ENCODE measurements at regions not wholly inside any gene's neighbourhood (a gene's known extent, or its start where the extent isn't known, plus 50 kb on each side); places are given as distances from the start of the nearest gene placed in this dataset.

DNA sequence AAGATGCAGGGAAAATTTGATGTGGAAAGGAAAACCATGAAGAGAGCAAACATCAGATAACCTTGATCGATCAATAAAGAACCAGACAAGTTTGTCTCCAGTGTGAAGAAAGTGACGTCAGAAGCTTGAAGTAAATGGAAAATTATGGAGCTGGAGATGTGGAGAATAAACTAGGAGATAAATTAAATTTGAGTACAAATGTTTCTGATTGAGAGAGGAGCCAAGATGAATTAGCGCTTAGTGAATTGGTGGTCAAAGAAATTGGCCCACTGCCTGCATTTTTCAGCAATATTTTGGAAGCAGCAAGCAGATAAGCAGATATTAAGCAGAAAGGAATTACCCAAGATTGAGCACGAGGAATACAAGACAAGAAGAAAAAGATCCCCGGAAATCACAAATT lies 567.3 kb upstream of the ZNF385D start:
- TF ChIP-seq ZNF17 (CRISPR knock-in tag; IDR thresholded peaks at IDR 0.05) (no peak), ZFP37 (CRISPR knock-in tag; IDR thresholded peaks at IDR 0.05; ENCODE audit: borderline replicate concordance) (no peak), TBP (CRISPR knock-in tag; IDR thresholded peaks at IDR 0.05) (no peak), ATF7 (IDR thresholded peaks at IDR 0.05) (peak; percentile 78), ATF7 (CRISPR knock-in tag; IDR thresholded peaks at IDR 0.05) (no peak), DMAP1 (CRISPR knock-in tag; IDR thresholded peaks at IDR 0.05) (no peak), CREB1 (IDR thresholded peaks at IDR 0.05) (peak; percentile 89), CREB1 (CRISPR knock-in tag; IDR thresholded peaks at IDR 0.05) (no peak), THAP11 (CRISPR knock-in tag; IDR thresholded peaks at IDR 0.05) (no peak), HIVEP1 (CRISPR knock-in tag; IDR thresholded peaks at IDR 0.05) (no peak), PAX8 (CRISPR knock-in tag; IDR thresholded peaks at IDR 0.05; ENCODE audit: borderline replicate concordance) (no peak), MEIS2 (CRISPR knock-in tag; IDR thresholded peaks at IDR 0.05) (no peak), ZNF501 (CRISPR knock-in tag; IDR thresholded peaks at IDR 0.05) (no peak), GATAD2A (CRISPR knock-in tag; IDR thresholded peaks at IDR 0.05) (no peak)
- TF ChIP-seq, protein P1, sequence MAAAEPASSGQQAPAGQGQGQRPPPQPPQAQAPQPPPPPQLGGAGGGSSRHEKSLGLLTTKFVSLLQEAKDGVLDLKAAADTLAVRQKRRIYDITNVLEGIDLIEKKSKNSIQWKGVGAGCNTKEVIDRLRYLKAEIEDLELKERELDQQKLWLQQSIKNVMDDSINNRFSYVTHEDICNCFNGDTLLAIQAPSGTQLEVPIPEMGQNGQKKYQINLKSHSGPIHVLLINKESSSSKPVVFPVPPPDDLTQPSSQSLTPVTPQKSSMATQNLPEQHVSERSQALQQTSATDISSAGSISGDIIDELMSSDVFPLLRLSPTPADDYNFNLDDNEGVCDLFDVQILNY (CRISPR knock-in tag; conservative IDR thresholded peaks at IDR 0.05), result no peak
- Histone ChIP-seq H4K20me1 (ENCODE audit: insufficient read depth, low read length) (no peaks in the 10 kb centered on the region), H3K4me1 (ENCODE audit: insufficient read depth, low read length) (no peaks in the 10 kb centered on the region), H3K27me3 (ENCODE audit: control insufficient read depth in 1 of 2, insufficient read depth in 2 of 2, low read length in 2 of 2) (no peaks in the 10 kb centered on the region), H3K4me3 (replicated peaks in 1 of 3; ENCODE audit: insufficient read depth in 1 of 3, low read depth in 2 of 3, low read length in 3 of 3) (no peak overlapping the region), H3K27ac (ENCODE audit: extremely low read length, insufficient read depth, low read length) (no peak overlapping the region), H2AFZ (ENCODE audit: low read length) (no peak overlapping the region), H3K79me2 (ENCODE audit: insufficient read depth, low read length) (no peaks in the 10 kb centered on the region), H3K4me2 (ENCODE audit: low read depth, low read length) (no peak overlapping the region), H3K9me3 (ENCODE audit: low read length) (no peaks in the 10 kb centered on the region), H3K9ac (ENCODE audit: insufficient read depth, low read depth, low read length) (no peak overlapping the region), H3K36me3 (replicated peaks in 1 of 2; ENCODE audit: control insufficient read depth in 1 of 2, insufficient read depth in 2 of 2, low read length in 2 of 2) (no peaks in the 10 kb centered on the region)
- no TSS peak for BruUV-seq (replicated peaks)
- DNase-seq (ENCODE audit: low spot score) (no peak), FAIRE-seq (no peak), ATAC-seq (no peak)
- in situ Hi-C loops (cut with HindIII; ENCODE audit: extremely low pct_ligation_motif_present, low pct_unique_long_range_greater_than_20kb) (no loop called here), intact Hi-C loops (cut with micrococcal nuclease; ENCODE audit: unreplicated experiment) (no loop called here)
- ChIA-PET CTCF (ENCODE audit: low intra/inter-chr PET ratio, low total read pairs) (no interaction called here), POLR2A (no interaction called here)
- 9% methylated on average over 5 of the region's 5 CpGs for WGBS (ENCODE audit: low lambda C conversion rate)

Data from HepG2 (cell line).